B cell (primary cell): ENCODE measurements at regions not wholly inside any gene's neighbourhood (a gene's known extent, or its start where the extent isn't known, plus 50 kb on each side); places are given as distances from the start of the nearest gene placed in this dataset.

Experiments used
- CTCF ChIP-seq: fragments of 200-600 bp; IDR thresholded peaks from one replicate; pipeline ENCODE4 v1.8.0; 2022; ENCODE audit warnings: antibody characterized with exemption, mild to moderate bottlenecking
- EZH2 ChIP-seq: IDR thresholded peaks from 2 replicates; pipeline ENCODE4 v1.6.1; 2012; ENCODE audit warnings: borderline replicate concordance, low read depth, mild to moderate bottlenecking, moderate library complexity, low read length; ENCODE audit not compliant: insufficient read depth, poor library complexity, severe bottlenecking

- no peak for TF ChIP-seq CTCF
- no peak for TF ChIP-seq EZH2
Measured at GRCh38 chr1:216851073-216851472, 127.8 kb upstream of the ESRRG start.
